H54 (cell line): ENCODE measurements at regions not wholly inside any gene's neighbourhood (a gene's known extent, or its start where the extent isn't known, plus 50 kb on each side); places are given as distances from the start of the nearest gene placed in this dataset.
"Not testable (repeated sequence)": the region's sequence is repeated elsewhere in the genome, so short reads cannot be mapped to it uniquely, and the experiment has no call there.

Source experiments
- DNase-seq: peaks from one replicate; pipeline ENCODE4 v3.0.0; 2011; ENCODE audit warnings: low spot score, mixed read lengths; ENCODE audit not compliant: insufficient read length
- FAIRE-seq: peaks from 3 replicates; lab custom pipeline; 2011; peaks lifted over from hg19 to GRCh38; lab: Jason Lieb, UNC
- POLR2A ChIP-seq: IDR thresholded peaks from 2 replicates; pipeline ENCODE4 v1.6.1; 2011; ENCODE audit warnings: low read depth, mild to moderate bottlenecking, low read length

- FAIRE-seq (no peak), DNase-seq (no peak)
- no peak for TF ChIP-seq POLR2A
These were observed 460.0 kb upstream of the MYT1L start for GRCh38 chr2:2791031-2791430.

DNA sequence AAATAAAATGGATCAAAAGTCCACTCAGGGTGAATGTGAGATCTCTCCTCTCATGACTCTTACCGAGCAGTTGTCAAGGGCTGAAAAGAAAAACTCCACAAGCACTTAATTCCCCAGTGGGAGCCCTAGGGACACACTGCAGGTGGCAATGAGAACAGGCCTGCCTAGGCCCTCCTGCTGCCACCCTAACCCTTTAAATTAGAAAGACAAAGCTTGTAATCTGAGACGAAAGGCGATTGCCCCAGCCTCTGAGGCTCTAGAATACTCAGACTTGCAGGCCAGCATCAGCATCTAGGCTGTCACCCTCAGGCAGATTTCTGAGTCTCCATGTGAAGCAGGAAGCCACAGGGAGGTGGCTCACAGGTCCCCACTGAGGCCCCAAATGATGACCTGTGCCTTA, 457.0 kb upstream of the MYT1L start:
- FAIRE-seq (no peak), DNase-seq (no peak)
- TF ChIP-seq POLR2A, result no peak

- DNase-seq (no peak), FAIRE-seq (no peak)
These were observed 456.3 kb upstream of the MYT1L start for GRCh38 chr2:2787301-2787907.

DNA sequence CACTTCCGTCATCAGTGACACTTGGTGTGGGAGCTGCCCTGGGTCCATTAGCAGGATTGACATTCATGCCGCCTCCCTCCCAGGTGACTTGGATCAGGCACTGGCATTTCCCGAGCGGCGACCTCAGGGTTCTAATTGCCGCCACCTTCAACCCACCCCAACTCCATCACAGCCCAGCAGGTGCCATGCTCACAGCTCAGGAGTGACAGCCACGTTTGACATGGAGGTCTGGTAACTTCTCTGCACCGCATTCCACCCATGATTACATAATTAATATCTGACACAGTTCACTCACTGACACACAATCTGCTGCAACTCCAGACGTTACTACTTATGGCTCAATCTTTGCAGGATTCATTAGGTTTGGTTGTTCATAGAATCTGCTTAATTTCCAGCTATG, 450.9 kb upstream of the MYT1L start:
- FAIRE-seq, result no peak
- DNase-seq, result no peak
- TF ChIP-seq POLR2A, result no peak

More at GRCh38 chr2:2787301-2787907, 456.3 kb upstream of the MYT1L start:
- TF ChIP-seq POLR2A, result no peak

- FAIRE-seq (no peak), DNase-seq (no peak)
- TF ChIP-seq POLR2A, result no peak
These were observed 448.7 kb upstream of the MYT1L start for GRCh38 chr2:2779727-2780126.

DNA sequence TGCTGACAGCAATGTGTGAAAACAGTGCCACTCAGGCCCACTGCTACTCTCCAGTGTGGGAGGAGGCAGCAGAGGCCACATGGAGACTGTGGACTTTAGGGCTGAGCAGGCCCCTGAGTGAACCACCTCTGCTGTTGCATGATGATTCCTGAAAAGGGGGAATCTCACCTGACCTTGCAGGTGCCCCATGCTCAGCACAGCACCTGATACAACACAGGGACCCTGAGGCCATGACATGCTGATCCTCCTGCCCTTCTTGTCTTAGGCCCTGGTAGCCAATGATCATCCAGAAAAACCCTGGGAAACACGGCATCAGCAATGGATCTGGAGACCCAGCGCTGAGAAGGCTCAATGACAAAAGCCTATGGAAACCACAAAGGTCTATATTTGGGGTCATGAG, 446.8 kb upstream of the MYT1L start:
- no peak for TF ChIP-seq POLR2A
- DNase-seq (no peak), FAIRE-seq (no peak)

DNA sequence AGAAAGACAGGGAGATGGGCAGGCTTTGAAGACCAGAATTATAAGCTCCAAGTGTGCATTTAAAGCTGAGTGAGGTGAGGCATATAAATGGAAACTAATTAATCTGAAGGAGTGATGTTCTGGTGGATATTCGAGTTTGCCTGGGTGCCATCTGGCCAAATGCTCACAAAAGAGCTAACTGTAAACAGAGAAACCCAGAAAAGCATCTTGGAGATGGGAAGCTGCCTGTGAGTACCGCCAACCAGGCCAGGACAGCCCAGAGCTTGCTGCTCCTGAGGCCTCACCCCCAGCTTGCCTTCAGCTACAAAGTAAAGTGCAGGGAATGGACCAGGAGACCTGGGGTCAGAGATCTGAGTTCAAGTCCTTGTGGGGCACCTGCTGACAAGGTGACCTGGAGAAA, 446.1 kb upstream of the MYT1L start:
- FAIRE-seq (no peak), DNase-seq (no peak)
- TF ChIP-seq POLR2A, result no peak

GRCh38 chr2:2775018-2775417, 443.9 kb upstream of the MYT1L start:
- no peak for FAIRE-seq
- no peak for TF ChIP-seq POLR2A

GRCh38 chr2:2773692-2774091, 442.6 kb upstream of the MYT1L start:
- DNase-seq, result no peak
- TF ChIP-seq POLR2A, result no peak
- no peak for FAIRE-seq

More at GRCh38 chr2:2775018-2775417, 443.9 kb upstream of the MYT1L start:
- no peak for DNase-seq

DNA sequence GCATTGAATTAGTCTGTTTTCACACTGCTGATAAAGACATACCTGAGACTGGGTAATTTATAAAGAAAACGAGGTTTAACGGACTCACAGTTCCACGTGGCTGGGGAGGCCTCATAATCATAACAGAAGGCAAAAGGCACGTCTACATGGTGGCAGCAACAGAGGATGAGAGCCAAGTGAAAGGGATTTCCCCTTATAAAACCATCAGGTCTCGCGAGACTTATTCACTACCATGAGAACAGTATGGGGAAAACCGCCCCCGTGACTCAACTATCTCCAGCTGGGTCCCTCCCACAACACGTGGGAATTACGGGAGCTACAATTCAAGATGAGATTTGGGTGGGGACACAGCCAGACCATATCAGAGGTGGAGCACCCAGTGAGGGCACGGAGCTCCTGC, 442.0 kb upstream of the MYT1L start:
- FAIRE-seq, DNase-seq: not testable (repeated sequence)

GRCh38 chr2:2771721-2772411, 440.8 kb upstream of the MYT1L start:
- FAIRE-seq (no peak), DNase-seq (no peak)
- TF ChIP-seq POLR2A, result no peak

DNA sequence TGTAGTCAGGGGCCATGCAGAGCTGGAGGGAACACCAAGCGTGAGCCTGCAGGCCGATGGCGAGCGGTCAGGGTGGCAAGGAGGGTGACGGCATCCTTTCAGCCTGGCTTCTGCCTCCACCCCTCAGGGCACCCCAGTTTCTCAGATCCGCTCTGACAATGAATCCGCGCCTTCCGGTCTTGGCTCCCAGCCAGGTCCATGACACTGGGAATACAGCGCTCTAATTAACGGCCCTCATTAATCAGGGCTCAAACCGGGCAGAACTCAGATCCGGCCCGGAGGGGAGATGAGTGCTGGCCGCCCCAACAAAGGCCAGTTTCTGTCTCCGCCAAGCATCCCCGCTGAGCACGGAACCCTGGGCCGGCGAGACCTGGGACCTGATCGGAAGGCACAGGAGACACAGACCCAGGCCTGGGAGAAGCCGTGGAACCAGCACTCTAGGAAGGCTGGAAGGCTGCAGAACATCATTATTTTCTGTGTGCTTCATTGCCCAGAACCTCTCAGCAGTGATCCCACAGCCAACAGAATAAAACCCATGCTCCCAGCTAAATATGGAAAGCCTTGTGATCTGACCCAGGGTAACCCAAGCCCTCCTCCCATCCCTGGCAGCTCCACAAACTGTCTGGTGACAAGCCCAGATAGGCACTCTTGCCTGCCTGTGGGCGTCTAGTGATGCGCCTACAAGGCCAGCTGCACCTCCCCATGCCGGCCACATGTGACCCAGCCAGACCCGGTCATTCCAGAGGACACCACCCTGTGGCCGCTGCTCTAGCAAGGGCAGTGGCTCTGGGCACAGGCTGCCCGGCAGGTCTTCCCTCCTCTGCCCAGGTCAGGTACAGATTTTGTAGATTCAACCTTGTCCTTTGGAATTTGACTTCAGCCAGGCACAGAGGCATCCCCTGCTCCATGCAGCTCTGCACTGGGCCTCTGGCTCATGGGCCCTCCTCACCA, 438.7 kb upstream of the MYT1L start:
- DNase-seq (no peak), FAIRE-seq (no peak)
- TF ChIP-seq POLR2A, result no peak

- no peak for TF ChIP-seq POLR2A
- no peak for FAIRE-seq
- DNase-seq, result no peak
These were observed 437.4 kb upstream of the MYT1L start for GRCh38 chr2:2768476-2768875.

DNA sequence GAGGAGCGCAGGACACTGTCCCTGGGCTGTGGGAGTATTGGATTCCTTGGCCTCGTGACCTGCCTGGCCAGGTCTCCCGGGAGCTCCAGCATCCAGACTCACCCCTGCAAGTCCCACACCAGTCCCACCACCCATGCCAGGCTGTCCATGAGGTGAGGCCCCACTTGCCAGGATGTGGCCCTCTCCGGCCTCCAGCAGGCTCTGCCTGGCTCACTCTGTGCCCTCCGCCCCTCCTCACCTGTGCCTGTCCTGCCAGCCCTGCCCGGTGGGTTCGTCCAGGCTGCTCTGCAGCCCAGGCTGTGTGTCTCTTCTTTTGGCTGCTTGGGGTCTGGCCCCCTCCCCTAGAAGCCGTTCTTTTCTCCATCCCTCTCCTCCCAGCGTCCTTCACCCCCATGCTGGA, 436.8 kb upstream of the MYT1L start:
- no peak for FAIRE-seq

More for the DNA sequence above, 436.8 kb upstream of the MYT1L start:
- TF ChIP-seq POLR2A, result no peak
- no peak for DNase-seq
